ENCODE measurements at regions not wholly inside any gene's neighbourhood (a gene's known extent, or its start where the extent isn't known, plus 50 kb on each side); places are given as distances from the start of the nearest gene placed in this dataset.

GRCh38 chr12:25828188-25828587, 130.3 kb upstream of the RASSF8 start:
- no peak for DNase-seq (ENCODE audit: low spot score)

- no peak for DNase-seq (ENCODE audit: low spot score)
Measured at GRCh38 chr12:25829192-25829591, 129.3 kb upstream of the RASSF8 start.

- DNase-seq (ENCODE audit: low spot score) = no peak
Measured at GRCh38 chr12:25830456-25830855, 128.0 kb upstream of the RASSF8 start.

- DNase-seq (ENCODE audit: low spot score) = no peak
Measured at GRCh38 chr12:25833657-25834056, 124.8 kb upstream of the RASSF8 start.

GRCh38 chr12:25835385-25835784, 123.1 kb upstream of the RASSF8 start:
- no peak for DNase-seq (ENCODE audit: low spot score)

GRCh38 chr12:25838007-25838406, 120.5 kb upstream of the RASSF8 start:
- DNase-seq (ENCODE audit: low spot score) = no peak

GRCh38 chr12:25839470-25839869, 119.0 kb upstream of the RASSF8 start:
- DNase-seq (ENCODE audit: low spot score) = no peak

- DNase-seq (ENCODE audit: low spot score) = no peak
Measured at GRCh38 chr12:25840678-25841465, 117.6 kb upstream of the RASSF8 start.

GRCh38 chr12:25842254-25842653, 116.2 kb upstream of the RASSF8 start:
- DNase-seq (ENCODE audit: low spot score) = no peak

- no peak for DNase-seq (ENCODE audit: low spot score)
Measured at GRCh38 chr12:25843976-25844375, 114.5 kb upstream of the RASSF8 start.

GRCh38 chr12:25845415-25845814, 113.1 kb upstream of the RASSF8 start:
- no peak for DNase-seq (ENCODE audit: low spot score)

GRCh38 chr12:25852792-25853191, 105.7 kb upstream of the RASSF8 start:
- DNase-seq (ENCODE audit: low spot score) = no peak

GRCh38 chr12:25853316-25854095, 105.0 kb upstream of the RASSF8 start:
- no peak for DNase-seq (ENCODE audit: low spot score)

- no peak for DNase-seq (ENCODE audit: low spot score)
Measured at GRCh38 chr12:25854991-25855390, 103.5 kb upstream of the RASSF8 start.

GRCh38 chr12:25855716-25856115, 102.8 kb upstream of the RASSF8 start:
- DNase-seq (ENCODE audit: low spot score) = no peak

- no peak for DNase-seq (ENCODE audit: low spot score)
Measured at GRCh38 chr12:25859976-25860375, 98.5 kb upstream of the RASSF8 start.

- no peak for DNase-seq (ENCODE audit: low spot score)
Measured at GRCh38 chr12:25861226-25861625, 97.3 kb upstream of the RASSF8 start.

- DNase-seq (ENCODE audit: low spot score) = no peak
Measured at GRCh38 chr12:25864306-25865276, 93.9 kb upstream of the RASSF8 start.

- no peak for DNase-seq (ENCODE audit: low spot score)
Measured at GRCh38 chr12:25866586-25867378, 91.7 kb upstream of the RASSF8 start.

- DNase-seq (ENCODE audit: low spot score) = no peak
Measured at GRCh38 chr12:25868193-25868592, 90.3 kb upstream of the RASSF8 start.

GRCh38 chr12:25872137-25872536, 86.3 kb upstream of the RASSF8 start:
- DNase-seq (ENCODE audit: low spot score) = no peak

All from putamen (tissue), 1 donor.